NCI-H748 (cell line): ENCODE measurements at regions not wholly inside any gene's neighbourhood (a gene's known extent, or its start where the extent isn't known, plus 50 kb on each side); places are given as distances from the start of the nearest gene placed in this dataset.

ENCODE experiments used
- DNase-seq: peaks from one replicate; lab custom pipeline; 2025; ENCODE audit not compliant: unreplicated experiment; lab: John Stamatoyannopoulos, UW

DNA sequence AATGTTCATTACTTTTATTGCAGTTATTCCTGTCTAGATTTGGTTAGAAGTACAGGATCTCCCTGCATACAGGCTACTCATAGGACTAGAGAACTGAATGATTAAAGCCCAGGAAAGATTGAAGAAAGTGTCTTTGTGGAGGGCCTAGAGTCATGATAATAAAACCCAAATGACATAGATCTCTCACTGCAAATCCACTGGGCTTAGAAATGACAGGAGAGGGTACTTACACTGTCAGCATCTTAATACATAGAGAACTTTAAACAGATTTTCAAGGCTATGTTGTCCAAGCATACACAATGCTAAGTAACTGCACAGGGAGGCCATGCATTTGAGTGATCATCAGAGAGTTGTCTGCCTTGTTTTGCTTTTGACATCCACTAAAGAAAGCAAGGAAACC lies 383.8 kb upstream of the MAP3K7 start:
- no peak for DNase-seq

DNA sequence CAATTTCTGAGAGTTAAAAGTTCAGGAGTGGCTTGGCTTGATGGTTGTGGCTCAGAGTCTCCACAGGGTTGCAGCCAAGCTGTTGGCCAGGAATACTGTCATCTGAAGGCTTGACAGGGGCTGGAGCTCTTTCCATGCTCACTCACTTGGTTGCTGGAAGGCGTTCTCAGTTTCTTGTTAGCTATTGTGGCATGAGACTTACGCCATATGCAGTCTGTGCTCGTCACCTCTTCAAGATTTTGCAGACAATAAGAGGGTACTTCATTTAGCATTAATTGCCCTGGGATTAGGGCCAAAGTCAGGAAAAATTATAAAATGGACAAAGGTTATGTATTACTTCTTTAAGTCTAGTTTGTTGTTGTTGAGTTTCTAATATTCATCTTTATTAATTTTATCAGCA lies 380.6 kb upstream of the MAP3K7 start:
- DNase-seq = no peak

GRCh38 chr6:90960324-90960723 lies 373.5 kb upstream of the MAP3K7 start:
- no peak for DNase-seq

- no peak for DNase-seq
These were observed 368.4 kb upstream of the MAP3K7 start for GRCh38 chr6:90955246-90955645.

GRCh38 chr6:90953405-90954161 lies 366.7 kb upstream of the MAP3K7 start:
- DNase-seq = no peak

- no peak for DNase-seq
These were observed 365.3 kb upstream of the MAP3K7 start for GRCh38 chr6:90952176-90952575.

DNA sequence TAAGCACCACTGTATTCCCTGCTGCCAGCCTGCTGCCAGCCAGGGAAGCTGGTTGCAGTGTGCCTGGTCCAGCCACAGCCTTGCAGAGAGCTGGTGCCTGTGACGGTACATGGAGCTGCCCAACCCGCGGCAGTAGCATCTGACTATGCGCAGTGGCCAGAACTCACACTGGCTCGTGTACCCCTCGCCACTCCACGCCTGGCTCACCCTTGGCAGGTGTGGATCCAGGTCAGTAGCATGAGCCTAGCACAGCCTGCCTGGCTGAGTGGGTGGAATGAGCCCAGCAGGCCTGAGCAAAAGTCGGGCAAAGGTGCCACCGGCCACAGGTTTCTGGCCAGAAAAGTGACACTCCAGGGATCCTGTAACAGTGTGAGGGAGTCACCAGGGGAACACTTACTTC lies 361.7 kb upstream of the MAP3K7 start:
- no peak for DNase-seq

- no peak for DNase-seq
These were observed 360.6 kb upstream of the MAP3K7 start for GRCh38 chr6:90947184-90948064.

DNA sequence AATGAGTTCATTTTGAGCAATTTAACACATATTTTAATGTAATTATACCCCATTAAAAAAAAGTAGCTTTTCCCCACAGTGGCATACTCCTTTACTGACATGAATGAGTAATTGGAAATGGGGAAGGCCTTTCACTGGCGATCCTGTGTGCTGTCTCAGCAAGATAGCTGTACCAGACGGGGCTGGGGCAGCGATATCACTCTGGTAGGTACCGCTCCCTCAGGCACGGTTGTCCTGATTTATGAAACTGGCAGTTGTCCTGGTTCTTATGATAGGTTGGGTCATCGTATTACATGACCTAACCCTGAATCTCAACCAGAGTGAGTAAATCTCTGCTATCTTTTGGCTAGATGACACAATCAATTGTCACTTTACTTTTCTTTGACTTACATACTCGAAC lies 355.0 kb upstream of the MAP3K7 start:
- DNase-seq = no peak

DNA sequence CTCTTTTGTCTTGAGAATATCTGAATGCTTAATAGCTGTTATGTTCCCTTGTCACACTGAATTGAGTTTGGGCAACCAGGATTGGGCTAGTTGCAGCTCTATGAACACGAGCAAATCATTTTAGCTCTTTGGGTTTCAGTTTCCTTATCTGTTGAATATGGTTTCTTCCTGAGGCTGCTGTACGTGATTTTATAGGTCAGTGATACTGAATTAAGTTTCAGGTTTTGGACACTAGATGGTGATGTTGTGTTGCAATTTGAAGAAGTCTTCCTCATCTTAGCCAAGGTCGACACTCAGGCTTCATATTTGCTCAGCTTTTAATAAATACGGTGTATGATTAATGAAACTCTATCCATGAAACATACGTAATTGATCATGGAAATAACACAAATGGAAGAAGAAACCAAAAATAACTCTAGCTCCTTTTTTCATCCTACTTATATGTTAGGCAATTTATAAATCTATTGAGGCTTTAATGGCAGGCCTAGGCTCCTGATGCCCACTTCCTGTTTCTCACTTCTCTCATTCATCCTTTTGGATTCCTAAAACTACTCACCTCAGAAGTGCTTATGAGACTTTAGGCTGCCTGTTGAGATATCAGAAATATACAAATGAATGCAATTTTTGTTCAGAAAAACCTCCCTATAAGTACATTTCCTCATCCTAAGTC lies 354.1 kb upstream of the MAP3K7 start:
- peak; percentile 80 for DNase-seq

GRCh38 chr6:90939906-90940305 lies 353.0 kb upstream of the MAP3K7 start:
- no peak for DNase-seq

DNA sequence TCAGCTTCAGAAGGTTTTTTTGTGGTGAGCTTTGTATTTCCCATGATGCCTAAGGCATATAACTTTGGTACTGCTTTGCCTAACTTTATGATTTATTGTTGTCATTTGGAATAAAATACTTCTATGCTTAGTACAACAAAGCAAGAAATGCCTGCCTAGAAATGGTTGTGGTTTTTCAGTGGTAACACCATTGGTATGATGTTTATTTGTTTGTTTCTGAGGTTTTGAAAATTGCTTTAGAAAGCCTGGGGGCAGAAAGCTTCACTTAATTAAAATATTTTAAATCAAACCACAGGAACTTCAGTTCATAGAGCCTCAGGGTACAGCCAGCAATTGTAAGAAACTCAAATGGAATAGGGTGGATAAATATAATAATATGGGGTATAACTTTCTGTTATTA lies 351.2 kb upstream of the MAP3K7 start:
- no peak for DNase-seq

DNA sequence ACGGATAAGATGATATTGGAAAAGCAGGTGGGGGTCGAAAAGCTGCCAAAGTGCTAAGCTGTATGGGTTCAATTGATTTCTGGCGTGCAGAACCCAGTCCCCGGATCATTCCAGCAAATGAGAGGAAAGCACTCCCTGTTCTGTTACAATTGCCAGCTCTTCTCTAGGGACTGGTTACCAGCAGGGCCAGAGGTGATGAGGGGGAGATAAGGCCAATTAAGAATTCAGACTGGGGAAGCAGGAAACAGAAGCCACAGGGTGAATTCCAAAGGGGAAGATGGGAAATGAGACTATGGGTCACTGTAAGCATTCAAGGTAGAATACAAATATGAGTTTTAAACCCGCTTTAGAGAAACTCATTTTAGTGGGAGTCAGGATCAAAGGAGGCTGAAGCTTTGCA lies 349.4 kb upstream of the MAP3K7 start:
- no peak for DNase-seq

DNA sequence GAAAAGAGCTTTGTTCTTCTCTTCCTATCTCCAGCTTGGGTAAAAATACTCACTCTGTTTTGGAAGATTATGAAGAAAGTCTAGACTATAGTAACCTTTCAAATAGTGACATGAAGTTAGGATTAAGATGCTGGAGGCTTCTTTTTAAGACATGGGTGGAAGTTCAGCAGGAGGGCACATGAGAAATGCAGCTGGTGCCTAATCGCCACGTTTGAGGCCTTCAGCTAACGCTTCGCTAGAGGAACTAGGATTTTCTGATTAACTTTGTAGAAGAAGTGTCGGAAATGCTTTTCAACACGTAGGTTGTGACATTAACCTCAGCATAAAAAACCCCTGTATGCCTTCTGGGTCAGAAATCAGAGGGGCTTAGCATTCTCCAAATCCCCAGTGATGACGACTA lies 348.1 kb upstream of the MAP3K7 start:
- no peak for DNase-seq

DNA sequence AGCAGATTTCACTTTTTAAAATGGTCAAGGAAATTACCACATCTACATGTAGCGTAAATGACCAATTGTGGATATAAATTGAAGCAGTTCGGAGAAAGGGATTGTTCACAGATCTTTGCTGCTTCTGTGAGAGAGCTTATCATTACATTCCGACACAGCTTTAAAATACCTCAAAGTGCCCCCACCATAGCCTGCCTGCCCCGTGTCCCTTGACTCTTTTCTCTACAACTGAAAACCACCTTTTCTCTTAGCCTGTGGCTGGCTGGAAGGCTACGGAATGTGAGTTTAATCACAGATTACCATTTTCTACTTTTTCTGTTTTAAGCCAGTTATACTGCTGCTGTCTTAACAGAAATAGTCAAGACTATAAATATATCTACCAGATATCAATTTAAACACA lies 347.2 kb upstream of the MAP3K7 start:
- no peak for DNase-seq

DNA sequence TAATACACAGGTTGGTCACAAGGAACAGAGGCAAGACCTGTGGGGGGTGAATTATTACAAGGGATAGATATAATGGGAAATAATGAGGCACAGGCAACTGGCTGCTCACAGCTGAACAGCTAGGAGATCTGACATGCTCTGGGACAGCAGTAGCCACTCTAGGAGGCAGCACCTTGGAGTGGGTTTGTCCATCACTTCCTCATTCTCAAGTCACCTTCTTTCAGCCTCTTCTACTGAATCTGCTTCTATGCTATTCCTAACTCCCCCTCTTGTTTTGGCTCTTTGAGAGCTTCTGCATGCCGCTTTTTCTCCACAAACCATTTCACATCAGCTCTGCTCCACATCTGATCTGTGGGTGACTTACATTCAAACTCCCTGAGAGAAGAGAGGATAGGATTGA lies 345.5 kb upstream of the MAP3K7 start:
- no peak for DNase-seq

- no peak for DNase-seq
These were observed 341.2 kb upstream of the MAP3K7 start for GRCh38 chr6:90928051-90928450.

- no peak for DNase-seq
These were observed 338.9 kb upstream of the MAP3K7 start for GRCh38 chr6:90925726-90926125.

GRCh38 chr6:90922325-90922724 lies 335.5 kb upstream of the MAP3K7 start:
- no peak for DNase-seq

GRCh38 chr6:90918361-90918760 lies 331.5 kb upstream of the MAP3K7 start:
- DNase-seq = no peak

DNA sequence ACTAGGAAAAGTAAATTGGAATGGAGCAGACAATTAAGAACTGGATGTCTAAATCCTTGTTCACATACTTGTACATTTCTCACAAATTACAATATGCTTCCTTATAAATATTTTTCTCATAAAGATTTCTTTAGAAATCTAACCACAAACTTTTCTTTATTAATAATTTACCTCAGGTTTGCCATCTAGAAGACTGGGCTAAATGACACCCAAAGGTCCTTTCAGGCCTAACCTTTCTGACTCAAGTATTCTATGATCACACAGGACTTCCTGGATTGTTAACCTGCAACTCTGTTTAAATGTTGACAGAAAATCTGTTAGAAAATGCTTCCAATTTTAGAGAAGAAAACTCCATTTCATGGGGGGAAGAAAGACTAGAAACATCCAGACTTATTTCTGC lies 330.5 kb upstream of the MAP3K7 start:
- DNase-seq = no peak

DNA sequence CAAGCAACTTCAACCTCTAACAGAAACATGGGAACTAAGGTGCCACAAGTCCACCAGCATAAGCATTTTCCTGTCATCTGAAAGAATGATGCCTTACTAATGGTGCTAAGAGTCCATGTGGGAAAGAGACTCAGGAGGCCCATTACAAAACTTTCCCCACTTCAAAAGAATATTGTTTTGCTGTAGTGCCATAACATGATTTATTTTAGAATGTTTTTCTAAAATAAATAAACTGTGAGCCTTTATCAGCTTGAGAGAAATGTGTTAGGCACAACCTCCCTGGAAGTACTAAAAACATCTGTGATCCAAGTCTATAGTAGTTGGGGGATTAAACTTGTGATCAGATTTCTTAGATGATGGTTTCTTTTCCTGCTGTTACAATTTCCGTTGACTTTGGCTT lies 330.1 kb upstream of the MAP3K7 start:
- no peak for DNase-seq
